ENCODE measurements at regions not wholly inside any gene's neighbourhood (a gene's known extent, or its start where the extent isn't known, plus 50 kb on each side); places are given as distances from the start of the nearest gene placed in this dataset.
"Not testable (repeated sequence)": the region's sequence is repeated elsewhere in the genome, so short reads cannot be mapped to it uniquely, and the experiment has no call there.

GRCh38 chr6:48389146-48390043, 278.4 kb upstream of the PTCHD4 start:
- no peak for DNase-seq (ENCODE audit: low spot score)

GRCh38 chr6:48388044-48388443, 277.0 kb upstream of the PTCHD4 start:
- DNase-seq (ENCODE audit: low spot score) = no peak

DNA sequence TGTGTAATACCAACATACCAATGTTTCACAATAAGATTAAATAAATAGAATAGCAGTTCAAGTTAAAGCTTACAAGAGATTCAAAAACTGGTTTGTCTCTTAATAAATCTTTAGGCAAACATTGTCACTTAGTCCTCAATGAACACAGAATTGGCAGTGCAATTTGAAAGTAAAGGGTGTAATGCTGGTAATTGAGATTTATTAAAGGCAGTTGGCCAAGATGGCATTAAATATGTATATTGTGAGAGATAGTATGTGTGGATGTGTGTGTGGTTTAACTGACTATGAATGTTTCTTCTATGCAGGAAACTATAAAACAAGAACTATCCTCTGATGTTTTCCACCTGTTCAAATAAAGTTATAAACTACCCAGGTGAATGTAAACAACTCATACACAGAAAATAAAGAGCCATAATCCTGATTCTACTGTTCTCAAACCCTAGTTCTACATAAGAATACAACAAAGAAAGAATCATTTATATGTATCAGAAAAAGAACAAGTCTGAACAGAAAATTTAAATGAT, 267.9 kb upstream of the PTCHD4 start:
- no peak for DNase-seq (ENCODE audit: low spot score)

DNA sequence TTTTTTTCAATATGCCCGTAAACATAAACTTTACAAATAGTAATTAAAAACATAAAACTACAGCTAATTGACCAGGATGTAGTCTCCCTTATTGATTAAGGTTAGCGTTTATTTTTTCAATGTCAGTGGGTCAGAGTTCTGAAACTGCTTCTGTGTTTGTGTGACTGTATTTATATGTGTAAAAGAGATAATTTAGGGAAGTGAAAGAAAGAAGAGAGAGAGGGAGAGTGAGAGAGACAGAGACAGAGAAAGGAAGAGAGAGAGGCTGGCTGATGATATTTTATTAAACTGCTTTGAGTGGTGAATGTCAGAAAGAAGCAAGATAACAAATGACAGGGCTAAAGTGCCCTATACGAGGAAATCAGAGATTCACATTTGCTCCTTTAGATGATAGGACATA, 266.1 kb upstream of the PTCHD4 start:
- DNase-seq (ENCODE audit: low spot score) = no peak

- not testable (repeated sequence) for DNase-seq (ENCODE audit: low spot score)
Measured at GRCh38 chr6:48371226-48371625, 260.2 kb upstream of the PTCHD4 start.

DNA sequence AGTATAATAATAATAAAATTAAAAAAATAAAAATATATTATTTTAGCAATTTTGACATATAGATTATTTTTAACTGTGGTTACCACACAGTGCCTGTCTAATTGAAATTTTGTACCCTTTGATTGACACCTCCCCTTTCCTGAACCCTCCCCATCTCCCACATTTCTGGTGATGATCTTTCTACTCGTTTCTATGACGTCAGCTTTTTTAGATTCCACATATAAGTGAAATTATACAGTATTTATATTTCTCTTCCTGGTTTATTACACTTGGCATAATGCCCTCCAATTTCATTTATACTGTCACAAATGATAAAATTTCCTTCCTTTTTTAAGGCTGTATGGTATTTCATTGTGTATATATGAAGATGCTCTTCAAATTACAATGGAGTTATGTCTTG, 258.1 kb upstream of the PTCHD4 start:
- DNase-seq (ENCODE audit: low spot score) = no peak

GRCh38 chr6:48325701-48326100, 214.7 kb upstream of the PTCHD4 start:
- DNase-seq (ENCODE audit: low spot score) = no peak

DNA sequence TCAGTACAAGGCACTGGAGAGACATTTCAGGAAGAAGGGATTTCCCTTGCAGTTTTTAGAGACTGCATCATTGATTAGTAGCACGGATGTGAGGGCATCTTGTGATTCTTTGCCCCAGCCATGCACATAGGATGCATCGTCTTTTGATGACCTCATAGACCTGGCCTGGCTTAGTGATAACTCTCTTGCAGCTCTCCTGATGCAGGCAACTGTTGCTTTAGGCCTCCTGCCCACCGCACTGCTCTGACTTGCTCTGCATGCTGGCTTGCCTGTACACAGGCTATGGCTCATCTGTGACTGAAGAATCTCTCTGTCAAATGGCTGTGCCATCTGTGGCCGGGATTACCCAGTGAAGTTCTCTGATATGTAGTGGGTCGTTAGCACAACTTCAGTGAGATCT, 207.7 kb upstream of the PTCHD4 start:
- DNase-seq (ENCODE audit: low spot score) = no peak

GRCh38 chr6:48315915-48316314, 204.9 kb upstream of the PTCHD4 start:
- no peak for DNase-seq (ENCODE audit: low spot score)

- DNase-seq (ENCODE audit: low spot score) = no peak
Measured at GRCh38 chr6:48315051-48315719, 204.2 kb upstream of the PTCHD4 start.

GRCh38 chr6:48311301-48311700, 200.3 kb upstream of the PTCHD4 start:
- DNase-seq (ENCODE audit: low spot score) = no peak

GRCh38 chr6:48307573-48307972, 196.6 kb upstream of the PTCHD4 start:
- no peak for DNase-seq (ENCODE audit: low spot score)

- no peak for DNase-seq (ENCODE audit: low spot score)
Measured at GRCh38 chr6:48290595-48290994, 179.6 kb upstream of the PTCHD4 start.

GRCh38 chr6:48289841-48290240, 178.8 kb upstream of the PTCHD4 start:
- DNase-seq (ENCODE audit: low spot score) = no peak

DNA sequence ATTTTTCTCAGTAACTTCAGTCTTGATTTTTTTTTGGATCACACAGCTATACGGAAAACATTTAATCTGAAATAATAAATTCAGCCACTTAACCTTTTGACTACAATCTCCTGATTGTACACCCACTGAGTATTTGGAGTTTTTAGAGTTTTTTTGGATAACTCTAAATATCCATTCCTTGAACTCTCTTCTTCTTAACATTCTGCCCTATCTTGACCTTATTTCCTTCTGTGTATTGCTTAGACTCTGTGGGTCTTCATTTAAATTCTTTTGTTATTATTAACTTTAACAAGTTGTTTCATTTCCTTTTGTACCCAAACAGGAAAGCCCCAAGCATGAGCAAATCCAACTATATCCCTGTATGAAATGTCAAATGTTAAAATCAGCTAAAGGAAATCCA, 170.2 kb upstream of the PTCHD4 start:
- no peak for DNase-seq (ENCODE audit: low spot score)

- DNase-seq (ENCODE audit: low spot score) = no peak
Measured at GRCh38 chr6:48280035-48280620, 169.1 kb upstream of the PTCHD4 start.

- no peak for DNase-seq (ENCODE audit: low spot score)
Measured at GRCh38 chr6:48278261-48278660, 167.3 kb upstream of the PTCHD4 start.

DNA sequence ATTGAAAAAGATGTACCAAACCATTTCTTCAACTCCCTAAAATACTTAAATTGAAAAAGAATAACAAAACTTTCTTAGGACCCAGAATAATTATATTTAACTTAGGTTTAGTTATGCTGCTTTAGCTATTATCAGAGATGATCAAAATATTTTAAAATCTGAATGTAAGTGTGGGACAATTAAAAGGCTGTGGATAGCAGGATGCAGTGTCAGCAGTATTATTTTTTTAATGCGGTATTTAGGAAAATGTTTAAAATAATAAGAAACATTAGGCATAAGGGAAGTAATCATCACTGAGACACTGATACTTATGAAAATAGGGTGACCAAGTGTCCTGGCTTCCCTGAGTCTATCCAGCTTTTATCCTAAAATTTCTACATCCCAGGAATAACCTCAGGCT, 161.5 kb upstream of the PTCHD4 start:
- no peak for DNase-seq (ENCODE audit: low spot score)

DNA sequence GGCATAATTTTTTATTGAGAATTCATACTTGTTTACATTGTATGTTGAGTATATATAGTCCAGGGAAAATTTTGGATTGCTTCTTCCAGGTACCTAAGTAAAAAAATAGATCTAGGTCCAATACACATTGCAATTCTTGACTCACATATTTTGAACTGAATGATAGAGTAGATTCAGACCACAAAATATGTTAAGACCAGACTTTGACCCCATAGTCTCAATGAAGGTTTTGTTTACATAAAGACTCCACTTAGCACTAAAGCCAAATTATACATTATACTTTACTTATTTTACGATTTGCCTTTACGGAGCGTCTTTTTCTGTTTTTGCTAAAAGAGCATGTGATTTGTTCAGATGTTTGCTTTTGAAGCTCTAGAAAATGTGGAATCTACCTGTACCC, 144.1 kb upstream of the PTCHD4 start:
- no peak for DNase-seq (ENCODE audit: low spot score)

DNA sequence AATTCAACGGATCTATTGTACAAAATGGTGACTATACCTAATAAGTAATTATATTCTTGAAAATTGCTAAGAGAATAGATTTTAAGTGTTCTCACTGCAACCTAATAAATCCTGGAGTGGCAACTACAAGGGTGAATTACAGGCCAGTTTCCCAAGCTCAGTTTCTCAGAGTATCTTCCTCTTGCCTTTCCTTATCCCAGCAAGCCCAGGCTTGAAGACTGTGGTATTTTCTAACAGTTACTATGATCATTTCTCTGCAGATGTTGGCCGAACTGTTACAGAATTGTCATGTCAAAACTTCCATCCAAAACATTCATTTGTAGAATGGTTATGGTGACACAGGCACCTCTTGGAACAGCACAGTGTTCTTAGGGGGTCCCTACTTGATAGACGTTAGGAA, 138.1 kb upstream of the PTCHD4 start:
- DNase-seq (ENCODE audit: low spot score) = no peak

DNA sequence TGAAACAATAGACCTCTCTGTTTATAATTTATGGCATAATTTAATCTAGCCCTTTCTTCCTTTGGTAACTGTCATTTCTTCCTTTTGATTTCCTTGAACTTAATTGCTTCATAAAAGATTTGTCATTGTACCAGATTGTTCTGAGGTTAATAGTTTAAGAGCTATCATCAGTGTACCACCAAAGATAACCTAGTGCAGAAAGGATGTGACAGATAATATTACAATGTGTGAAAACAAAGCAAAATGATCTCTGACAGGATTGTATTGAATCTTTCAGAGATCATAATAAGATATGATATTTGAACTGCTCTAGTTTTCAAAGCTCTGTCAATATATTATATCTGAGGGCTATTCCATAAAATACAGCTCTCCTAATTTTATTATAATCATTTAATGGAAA, 132.1 kb upstream of the PTCHD4 start:
- no peak for DNase-seq (ENCODE audit: low spot score)

GRCh38 chr6:48240287-48240686, 129.3 kb upstream of the PTCHD4 start:
- no peak for DNase-seq (ENCODE audit: low spot score)

- DNase-seq (ENCODE audit: low spot score) = no peak
Measured at GRCh38 chr6:48236375-48236774, 125.4 kb upstream of the PTCHD4 start.
